ENCODE measurements at regions not wholly inside any gene's neighbourhood (a gene's known extent, or its start where the extent isn't known, plus 50 kb on each side); places are given as distances from the start of the nearest gene placed in this dataset.
A peak's percentile ranks its signal among the peaks of the same experiment; 100 is the strongest.
"Not testable (repeated sequence)": the region's sequence is repeated elsewhere in the genome, so short reads cannot be mapped to it uniquely, and the experiment has no call there.

- peak; percentile 16 for TF ChIP-seq YY1 (IDR thresholded peaks at IDR 0.05)
- no peak for TF ChIP-seq HNF4A (conservative IDR thresholded peaks at IDR 0.05)
- Histone ChIP-seq H3K4me1 (ENCODE audit: control insufficient read depth in 4 of 4, insufficient read depth in 4 of 4, low read length in 3 of 4) (peaks cover 6 to 27% (median 14%) of the 10 kb centered on the region in 4 donors), H3K36me3 (ENCODE audit: control insufficient read depth in 4 of 4, insufficient read depth in 3 of 4, low read depth in 1 of 4, low read length in 3 of 4) (no peaks in the 10 kb centered on the region), H3K27me3 (ENCODE audit: control insufficient read depth in 4 of 4, insufficient read depth in 4 of 4, low read length in 3 of 4) (no peaks in the 10 kb centered on the region), H3K27ac (ENCODE audit: low read depth in 1 of 2, low read length in 2 of 2) (no peak overlapping the region), H3K9ac (ENCODE audit: low read depth in 1 of 2, low read length in 2 of 2) (no peak overlapping the region), H3K9me3 (ENCODE audit: control insufficient read depth in 4 of 4, low read length in 3 of 4) (no peaks in the 10 kb centered on the region), H3K4me3 (ENCODE audit: low read depth in 1 of 3, low read length in 3 of 3) (no peak overlapping the region)
- 43% methylated on average over 5 of the region's 5 CpGs for WGBS
- no peak for DNase-seq (ENCODE audit: low spot score)
Observed at GRCh38 chr4:141352909-141353525, 132.3 kb downstream of the ZNF330 start.

- Histone ChIP-seq H3K36me3 (ENCODE audit: control insufficient read depth in 4 of 4, insufficient read depth in 3 of 4, low read depth in 1 of 4, low read length in 3 of 4) (no peaks in the 10 kb centered on the region), H3K27ac (ENCODE audit: low read depth in 1 of 2, low read length in 2 of 2) (no peak overlapping the region), H3K9ac (ENCODE audit: low read depth in 1 of 2, low read length in 2 of 2) (no peak overlapping the region), H3K9me3 (ENCODE audit: control insufficient read depth in 4 of 4, low read length in 3 of 4) (no peaks in the 10 kb centered on the region), H3K4me3 (ENCODE audit: low read depth in 1 of 3, low read length in 3 of 3) (no peak overlapping the region), H3K4me1 (ENCODE audit: control insufficient read depth in 4 of 4, insufficient read depth in 4 of 4, low read length in 3 of 4) (no peaks in the 10 kb centered on the region), H3K27me3 (ENCODE audit: control insufficient read depth in 4 of 4, insufficient read depth in 4 of 4, low read length in 3 of 4) (no peaks in the 10 kb centered on the region)
- 65% methylated on average over 1 of the region's 1 CpG for WGBS
- DNase-seq (ENCODE audit: low spot score): no peak
- TF ChIP-seq NR2F2 (IDR thresholded peaks at IDR 0.05): no peak
- no peak for TF ChIP-seq CTCF (IDR thresholded peaks at IDR 0.05; ENCODE audit: low read depth, low read length, missing input control)
- TF ChIP-seq GABPA (IDR thresholded peaks at IDR 0.05 in 1 of 2, conservative IDR thresholded peaks at IDR 0.05 in 1 of 2): no peak
- no peak for TF ChIP-seq SP1 (IDR thresholded peaks at IDR 0.05)
- TF ChIP-seq MAX (IDR thresholded peaks at IDR 0.05): no peak
- TF ChIP-seq HNF4G (IDR thresholded peaks at IDR 0.05): no peak
- TF ChIP-seq FOXA1 (IDR thresholded peaks at IDR 0.05): no peak
Observed at GRCh38 chr4:141356321-141356962, 135.7 kb downstream of the ZNF330 start.

- no peaks in the 10 kb centered on the region for H3K9me3 ChIP-seq (ENCODE audit: control insufficient read depth in 4 of 4, low read length in 3 of 4)
- H3K27ac ChIP-seq (ENCODE audit: low read depth in 1 of 2, low read length in 2 of 2): no peak overlapping the region
- no peaks in the 10 kb centered on the region for H3K36me3 ChIP-seq (ENCODE audit: control insufficient read depth in 4 of 4, insufficient read depth in 3 of 4, low read depth in 1 of 4, low read length in 3 of 4)
- H3K9ac ChIP-seq (ENCODE audit: low read depth in 1 of 2, low read length in 2 of 2): no peak overlapping the region
- H3K27me3 ChIP-seq (ENCODE audit: control insufficient read depth in 4 of 4, insufficient read depth in 4 of 4, low read length in 3 of 4): no peaks in the 10 kb centered on the region
- H3K4me3 ChIP-seq (ENCODE audit: low read depth in 1 of 3, low read length in 3 of 3): no peak overlapping the region
- DNase-seq (ENCODE audit: low spot score): no peak
- H3K4me1 ChIP-seq (ENCODE audit: control insufficient read depth in 4 of 4, insufficient read depth in 4 of 4, low read length in 3 of 4): no peaks in the 10 kb centered on the region
- TF ChIP-seq FOXA1 (IDR thresholded peaks at IDR 0.05) (no peak), FOXA2 (IDR thresholded peaks at IDR 0.05) (no peak), ZBTB33 (IDR thresholded peaks at IDR 0.05) (no peak)
Observed at GRCh38 chr4:141356963-141357335, 136.3 kb downstream of the ZNF330 start.

GRCh38 chr4:141368241-141368640, 147.5 kb downstream of the ZNF330 start:
- not testable (repeated sequence) for H3K9ac ChIP-seq (ENCODE audit: low read depth in 1 of 2, low read length in 2 of 2); DNase-seq (ENCODE audit: low spot score); H3K4me1 ChIP-seq (ENCODE audit: control insufficient read depth in 4 of 4, insufficient read depth in 4 of 4, low read length in 3 of 4); H3K4me3 ChIP-seq (ENCODE audit: low read depth in 1 of 3, low read length in 3 of 3); H3K36me3 ChIP-seq (ENCODE audit: control insufficient read depth in 4 of 4, insufficient read depth in 3 of 4, low read depth in 1 of 4, low read length in 3 of 4); H3K9me3 ChIP-seq (ENCODE audit: control insufficient read depth in 4 of 4, low read length in 3 of 4); H3K27me3 ChIP-seq (ENCODE audit: control insufficient read depth in 4 of 4, insufficient read depth in 4 of 4, low read length in 3 of 4); H3K27ac ChIP-seq (ENCODE audit: low read depth in 1 of 2, low read length in 2 of 2)
- 84% methylated on average over 3 of the region's 3 CpGs for WGBS
